HG02870 (cell line): ENCODE measurements at regions not wholly inside any gene's neighbourhood (a gene's known extent, or its start where the extent isn't known, plus 50 kb on each side); places are given as distances from the start of the nearest gene placed in this dataset.

Experiments used
- ATAC-seq: cut with Tn5 transposase; IDR thresholded peaks from one replicate; pipeline ENCODE4 v1.9.1; 2021; ENCODE audit warnings: mild to moderate bottlenecking, moderate library complexity; ENCODE audit not compliant: unreplicated experiment

DNA sequence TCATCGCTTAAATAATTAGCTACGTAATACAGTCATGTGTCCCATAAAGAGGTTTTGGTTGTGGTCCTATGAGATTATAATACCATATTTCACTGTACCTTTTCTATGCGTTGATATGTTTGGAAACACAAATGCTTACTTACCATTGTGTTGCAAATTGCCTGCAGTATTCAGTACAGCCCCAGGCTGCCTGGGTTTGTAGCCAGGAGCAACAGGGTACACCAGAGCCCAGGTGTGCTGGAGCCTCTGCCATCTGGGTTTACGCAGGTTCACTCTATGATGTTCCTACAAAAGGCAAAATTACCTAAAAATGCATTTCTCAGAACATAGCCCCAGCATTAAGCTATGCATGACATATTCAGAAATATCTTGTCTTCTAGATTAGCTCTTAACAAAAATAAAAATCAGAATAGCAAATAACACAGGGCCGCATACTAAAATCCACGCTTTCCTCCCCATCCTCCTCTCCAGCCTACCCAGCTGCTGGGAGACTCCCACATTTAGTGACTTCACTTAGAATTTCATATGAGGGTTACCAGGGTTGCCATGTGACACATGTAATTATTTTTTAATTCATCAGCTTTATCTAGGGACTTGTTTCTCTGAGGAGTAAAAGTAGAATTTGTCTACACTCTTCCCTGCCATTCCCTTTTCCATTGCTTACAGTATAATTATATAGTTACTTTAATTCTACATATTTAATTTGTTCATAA lies 559.0 kb upstream of the ADARB2 start:
- no peak for ATAC-seq

DNA sequence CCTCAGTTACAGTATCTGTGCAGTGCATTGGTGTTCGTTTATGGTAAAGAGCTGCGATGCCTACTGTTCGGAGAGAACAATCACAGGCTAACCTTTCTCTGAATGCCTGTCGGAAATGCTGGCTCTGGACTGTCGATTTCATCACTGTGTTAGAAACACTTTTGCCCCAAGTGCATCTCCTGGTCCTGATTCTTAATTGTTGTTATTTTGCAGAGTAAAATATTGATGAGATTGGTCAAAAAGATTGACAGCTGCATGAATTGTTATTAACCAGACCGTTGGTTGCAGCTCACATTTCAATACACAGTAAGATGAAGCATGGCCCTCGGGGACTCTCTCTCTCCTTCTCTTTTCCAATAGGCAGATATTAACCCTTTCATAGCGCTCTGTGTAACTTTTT lies 557.4 kb upstream of the ADARB2 start:
- ATAC-seq, result no peak

DNA sequence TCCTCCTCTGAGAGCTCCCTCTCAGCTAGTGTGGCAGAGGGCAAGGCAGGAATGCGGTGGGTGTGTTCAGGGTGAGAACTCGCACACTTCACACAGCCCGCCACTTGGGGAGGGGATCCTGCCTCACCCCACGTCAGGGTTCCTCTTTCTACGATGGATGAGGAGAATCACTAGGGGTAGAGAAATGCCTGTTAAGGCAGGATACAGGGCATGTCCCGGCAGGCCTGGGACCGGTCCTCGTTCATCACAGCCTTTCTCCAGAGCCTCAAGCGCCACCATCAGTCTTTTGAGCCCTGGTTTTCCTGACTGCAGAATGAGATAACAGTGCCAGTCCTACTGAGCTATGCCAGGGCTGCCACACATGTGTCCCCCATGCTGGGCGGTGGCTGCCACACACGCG lies 546.7 kb upstream of the ADARB2 start:
- ATAC-seq, result no peak

DNA sequence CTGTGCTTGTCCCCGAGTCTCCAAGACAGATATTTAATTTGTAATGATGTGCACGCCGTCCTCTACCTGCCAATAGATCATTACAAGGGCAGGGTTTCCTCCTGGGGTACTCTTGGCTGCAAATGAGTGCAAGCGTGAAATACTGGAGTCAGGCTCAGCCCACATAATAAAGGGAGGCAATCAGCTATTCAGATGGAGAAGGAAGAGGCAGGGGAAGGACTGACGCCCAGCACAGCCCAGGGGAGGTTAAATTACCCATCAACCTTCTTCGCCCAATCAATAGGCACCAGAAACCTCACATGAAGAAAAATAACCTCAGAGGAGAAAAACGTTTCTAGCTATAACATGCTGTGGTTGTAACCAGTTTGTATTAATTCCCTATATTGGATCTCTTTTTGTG lies 544.9 kb upstream of the ADARB2 start:
- ATAC-seq, result no peak

DNA sequence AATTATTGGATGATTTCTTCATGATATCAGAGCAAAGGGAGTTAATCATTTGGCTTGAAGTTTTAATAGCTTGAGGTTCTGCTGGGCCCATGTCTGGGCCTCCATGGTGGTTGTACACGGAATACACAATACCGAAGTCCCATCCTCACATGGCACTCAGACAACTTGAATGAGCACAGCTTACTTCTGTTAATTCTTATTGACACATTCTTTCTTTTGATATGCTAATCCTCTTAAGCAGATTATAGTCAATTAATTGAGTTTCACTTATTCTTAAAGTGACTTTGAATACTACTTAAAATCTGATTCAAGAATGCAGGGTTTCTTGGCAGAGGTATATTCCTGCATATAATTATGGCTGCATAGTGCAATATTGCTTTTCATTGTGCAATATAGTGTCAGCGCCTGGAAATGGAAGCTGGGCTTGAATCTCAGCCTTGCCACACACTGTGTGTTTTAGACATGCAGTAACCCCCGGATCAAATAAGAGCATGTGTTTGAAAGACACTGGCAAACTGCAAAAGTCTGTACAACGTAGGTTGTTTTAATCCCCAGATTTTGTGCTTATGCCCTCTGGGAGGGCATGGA lies 543.5 kb upstream of the ADARB2 start:
- no peak for ATAC-seq

DNA sequence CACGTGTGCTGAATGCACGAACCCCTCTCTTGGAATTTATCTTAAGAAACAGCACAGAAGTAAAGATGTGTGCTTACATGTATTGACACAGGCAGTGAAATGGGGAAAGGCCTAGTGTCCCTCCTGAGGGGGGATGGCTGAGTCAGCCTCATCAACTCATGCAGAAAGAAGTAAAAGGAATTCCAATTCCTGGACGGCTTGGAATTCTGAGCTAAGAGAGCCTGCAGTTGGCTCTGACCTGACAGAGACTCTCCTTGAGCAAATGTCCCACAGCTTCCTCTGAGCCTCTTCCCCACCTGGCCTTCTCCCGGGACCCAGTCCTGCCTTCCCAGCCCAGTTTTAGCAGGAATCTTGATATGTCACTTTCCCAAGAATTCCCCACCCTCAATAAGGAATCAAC lies 542.4 kb upstream of the ADARB2 start:
- no peak for ATAC-seq

DNA sequence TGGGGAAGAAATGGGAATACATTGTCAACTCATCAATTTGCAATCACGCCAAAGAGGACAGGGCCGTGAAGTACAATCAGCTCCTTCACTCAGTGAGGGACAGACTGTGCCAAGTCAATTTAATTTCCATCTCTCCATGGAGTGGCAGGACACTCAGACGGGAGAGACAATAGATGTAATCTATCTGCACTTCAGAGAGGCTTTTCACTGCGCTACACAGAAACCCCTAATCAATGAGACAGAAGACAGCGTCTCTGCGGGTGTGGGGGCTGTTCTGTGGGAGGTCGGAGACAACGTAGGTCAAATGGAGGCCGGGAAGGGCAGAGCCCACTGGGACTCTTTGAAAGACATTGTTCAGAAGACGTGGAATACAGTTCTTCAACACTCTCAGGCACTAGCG lies 541.0 kb upstream of the ADARB2 start:
- no peak for ATAC-seq

DNA sequence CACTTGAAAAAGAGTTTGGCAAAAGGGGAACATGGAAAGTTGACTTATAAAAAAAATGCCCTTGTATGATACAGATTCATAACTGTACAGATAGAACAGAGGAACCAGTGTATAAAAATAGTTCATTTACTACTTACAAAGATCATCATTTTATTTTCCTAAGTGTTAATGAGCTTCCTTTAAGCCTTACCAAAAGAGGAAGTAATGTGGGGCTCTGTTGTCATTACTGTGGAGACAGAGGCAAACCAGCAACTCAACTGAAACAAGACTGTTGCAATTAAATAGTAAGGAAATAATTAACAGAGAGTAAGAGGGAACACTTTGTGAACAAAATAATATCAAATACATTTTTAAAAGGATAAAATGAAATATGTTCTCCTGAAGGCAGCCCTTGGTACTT lies 526.2 kb upstream of the ADARB2 start:
- ATAC-seq, result no peak

DNA sequence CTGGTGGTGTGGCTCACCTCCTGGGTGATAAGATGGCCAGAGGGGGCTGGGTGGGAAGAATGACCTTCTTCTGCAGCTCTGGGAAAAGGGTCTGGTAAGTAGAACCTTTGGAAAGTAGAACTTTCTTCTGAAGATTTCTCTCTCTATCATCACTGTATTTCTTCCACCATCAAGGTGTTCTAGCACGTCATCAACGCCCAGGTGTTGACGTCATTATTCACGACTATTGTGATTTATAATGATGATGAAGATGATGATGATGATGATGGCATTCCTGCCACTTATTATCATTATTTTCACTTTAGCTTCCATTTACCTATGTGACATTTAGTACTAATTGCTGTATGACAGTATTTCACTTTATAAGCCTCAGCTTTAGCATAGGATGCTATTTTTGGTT lies 525.6 kb upstream of the ADARB2 start:
- no peak for ATAC-seq

DNA sequence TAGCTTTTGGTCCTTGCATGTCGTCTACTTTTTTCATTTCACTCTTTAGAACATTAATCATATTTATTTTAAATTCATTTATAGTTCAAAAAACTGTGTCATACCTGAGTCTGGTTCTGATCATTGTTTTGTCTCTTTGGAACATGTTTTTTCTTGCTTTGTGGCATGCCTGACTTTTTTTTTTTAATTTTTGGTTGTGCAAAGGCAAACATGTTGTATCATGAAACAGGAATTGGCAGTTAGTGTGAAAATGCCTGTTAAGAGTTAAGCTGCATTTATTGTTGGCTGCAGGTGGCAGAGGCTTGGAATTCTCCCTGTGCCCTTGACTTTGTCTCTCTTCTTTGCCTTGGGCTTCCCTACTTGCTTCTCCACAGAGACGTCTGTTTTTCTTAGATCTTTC lies 525.0 kb upstream of the ADARB2 start:
- no peak for ATAC-seq

DNA sequence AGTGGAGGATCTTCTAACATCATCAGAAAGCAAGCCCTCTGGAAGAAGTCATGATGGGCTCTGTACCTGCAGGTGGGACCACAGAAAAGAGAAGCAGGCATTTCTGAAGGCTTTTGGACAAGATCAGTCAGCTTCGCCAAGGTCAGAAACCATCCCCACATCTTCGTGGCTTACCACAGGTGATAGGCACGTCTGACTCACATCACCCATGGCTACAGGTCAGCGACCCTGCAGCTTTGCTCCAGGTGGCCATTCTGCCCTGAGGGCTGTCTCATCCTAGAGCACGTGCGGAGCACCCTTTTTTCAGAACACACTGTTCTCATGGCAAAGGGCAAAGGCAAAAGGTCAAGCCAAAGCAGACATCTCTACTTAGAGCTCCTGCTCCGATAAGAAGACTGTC lies 518.9 kb upstream of the ADARB2 start:
- ATAC-seq, result no peak

DNA sequence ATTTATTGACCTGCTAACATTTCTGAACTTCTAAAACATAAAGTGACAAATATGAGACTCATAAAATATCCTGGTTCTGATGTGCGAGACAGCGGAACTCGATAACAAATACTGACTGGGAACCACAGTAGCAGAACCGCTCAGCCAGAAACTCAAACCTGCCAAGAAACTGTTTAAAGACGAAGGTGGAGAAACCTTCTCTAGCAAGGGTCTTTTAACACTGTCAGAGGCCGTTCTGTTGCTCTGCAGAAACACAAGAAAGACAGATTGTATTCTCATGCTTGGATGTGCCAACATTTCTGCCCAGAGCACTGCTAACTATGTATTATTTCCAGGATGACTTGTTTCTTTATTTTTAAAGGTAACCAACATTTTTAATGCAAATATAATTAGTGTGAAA lies 514.8 kb upstream of the ADARB2 start:
- ATAC-seq, result no peak

DNA sequence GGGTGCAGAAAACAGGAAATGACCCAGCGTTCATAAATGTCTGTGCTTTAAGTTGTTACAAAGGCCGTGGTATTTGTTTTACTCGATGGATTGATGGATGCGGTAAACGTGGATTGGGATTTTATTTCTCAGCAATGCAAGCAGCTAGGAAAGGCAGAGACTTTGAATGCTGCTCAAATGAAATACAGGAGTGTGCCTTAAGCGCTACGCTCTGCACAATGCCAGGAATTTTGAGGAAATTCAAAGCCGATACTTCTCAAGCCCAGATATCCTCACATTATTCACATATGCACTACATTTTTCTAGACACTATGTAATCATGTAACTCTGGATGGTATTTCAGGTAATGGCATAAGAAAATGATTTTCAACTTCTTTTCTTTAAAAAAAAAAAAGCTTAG lies 514.3 kb upstream of the ADARB2 start:
- ATAC-seq, result no peak

DNA sequence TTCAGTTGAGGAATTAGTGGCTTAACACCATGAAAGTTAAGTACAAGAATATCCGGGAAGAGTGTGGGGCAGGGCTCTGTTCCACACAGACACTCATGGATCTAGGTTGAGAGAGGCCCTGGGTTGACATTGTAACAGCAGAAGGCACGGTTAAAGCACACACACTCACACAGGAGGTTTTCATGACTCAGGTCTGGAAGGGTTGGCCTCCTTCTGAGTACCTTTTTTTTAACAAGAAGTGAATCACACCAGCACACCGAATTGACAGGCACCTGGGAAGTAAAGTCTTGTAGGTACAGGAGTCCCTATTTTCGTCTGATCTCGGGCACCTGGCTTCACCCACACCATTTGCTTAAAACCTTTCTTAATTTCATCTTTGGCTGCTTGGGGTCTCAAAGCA lies 509.4 kb upstream of the ADARB2 start:
- no peak for ATAC-seq

DNA sequence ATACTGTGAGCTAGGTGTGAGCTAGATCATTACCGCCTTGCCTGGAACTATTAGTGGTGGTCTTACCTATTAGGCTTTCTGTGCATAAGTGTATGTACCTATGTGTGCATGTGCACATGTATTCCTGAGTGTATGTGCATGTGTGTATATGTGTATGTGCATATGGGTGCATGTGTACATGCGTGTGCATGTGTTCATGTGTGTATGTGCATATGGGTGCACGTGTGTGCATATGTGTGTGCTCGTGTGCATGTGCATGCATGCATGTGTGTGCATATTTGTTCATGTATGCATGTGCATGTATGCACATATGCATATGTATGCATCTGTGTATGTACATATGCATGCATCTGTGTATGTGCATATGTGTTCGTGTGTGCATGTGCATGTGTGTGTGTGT lies 508.3 kb upstream of the ADARB2 start:
- no peak for ATAC-seq

DNA sequence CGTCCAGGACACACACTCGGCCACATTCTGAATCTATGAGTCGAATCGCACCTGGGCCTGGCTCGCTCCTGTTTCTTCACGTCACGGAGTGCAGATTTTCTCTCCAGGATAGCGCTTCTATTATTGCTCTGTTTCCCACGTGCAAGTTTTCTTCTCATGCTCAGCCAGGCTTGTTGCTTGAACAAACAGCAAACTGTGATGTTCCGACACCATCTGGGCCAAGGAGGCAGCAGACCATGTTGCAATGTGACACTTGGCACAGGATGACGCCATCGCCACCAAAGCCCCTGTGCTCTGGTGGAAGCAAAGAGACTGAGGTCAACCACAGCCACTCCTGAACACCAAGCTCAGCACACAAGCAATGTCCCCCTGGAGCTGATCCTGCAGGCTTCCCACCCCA lies 507.1 kb upstream of the ADARB2 start:
- ATAC-seq, result no peak

DNA sequence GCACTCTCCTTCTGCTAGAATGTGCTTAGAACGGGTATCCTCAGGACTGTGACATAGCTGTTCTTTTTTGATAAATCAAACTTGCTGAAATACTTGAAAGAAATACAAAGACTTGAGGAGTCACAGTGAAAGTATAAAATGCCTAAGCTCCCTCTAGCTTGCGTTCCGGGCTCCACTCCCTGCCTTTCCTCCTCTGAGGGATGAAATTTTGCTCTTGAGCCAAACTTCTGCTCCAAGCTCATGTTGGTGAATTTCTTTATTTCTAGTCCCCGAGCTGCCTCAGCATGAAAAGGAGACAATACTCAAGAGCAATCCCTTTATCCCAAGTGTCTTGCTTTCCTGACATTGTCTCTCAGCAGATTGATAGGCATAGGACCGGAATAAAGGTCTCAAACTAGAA lies 499.6 kb upstream of the ADARB2 start:
- ATAC-seq, result no peak

DNA sequence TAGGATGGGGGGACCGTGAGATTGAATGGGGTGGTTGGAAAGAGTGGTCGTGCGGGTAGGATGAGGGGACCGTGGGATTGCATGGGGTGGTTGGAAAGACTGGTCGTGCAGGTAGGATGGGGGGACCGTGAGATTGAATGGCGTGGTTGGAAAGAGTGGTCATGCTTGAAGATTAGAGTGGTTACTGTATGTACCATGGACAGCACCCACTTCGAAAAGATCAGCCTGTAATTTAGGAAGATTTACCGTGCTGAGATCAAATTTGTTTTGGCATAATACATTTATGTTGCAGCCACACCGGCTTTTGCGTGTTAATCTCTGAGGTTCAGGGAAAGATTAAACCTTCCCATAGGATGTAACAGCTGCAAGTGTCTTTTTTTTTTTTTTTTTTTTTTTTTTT lies 495.2 kb upstream of the ADARB2 start:
- no peak for ATAC-seq

DNA sequence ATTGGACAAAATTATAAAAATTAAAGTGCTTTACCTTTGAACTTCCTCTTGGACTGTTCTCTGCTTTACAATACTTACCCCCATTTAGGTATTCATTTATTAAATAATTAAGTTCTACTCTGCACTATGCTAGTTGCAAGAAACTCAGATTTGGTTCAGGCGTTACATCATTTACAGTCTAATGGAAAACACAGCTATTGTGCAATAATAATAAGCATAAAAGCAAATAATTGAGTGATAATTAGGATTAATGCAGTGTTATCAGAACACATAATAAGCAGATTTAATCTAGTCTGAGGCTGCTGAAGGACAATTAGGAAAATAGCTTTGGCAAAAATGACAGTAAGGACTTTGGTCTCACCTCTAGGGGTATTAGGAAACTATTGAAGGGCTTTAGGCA lies 493.2 kb upstream of the ADARB2 start:
- ATAC-seq, result no peak

DNA sequence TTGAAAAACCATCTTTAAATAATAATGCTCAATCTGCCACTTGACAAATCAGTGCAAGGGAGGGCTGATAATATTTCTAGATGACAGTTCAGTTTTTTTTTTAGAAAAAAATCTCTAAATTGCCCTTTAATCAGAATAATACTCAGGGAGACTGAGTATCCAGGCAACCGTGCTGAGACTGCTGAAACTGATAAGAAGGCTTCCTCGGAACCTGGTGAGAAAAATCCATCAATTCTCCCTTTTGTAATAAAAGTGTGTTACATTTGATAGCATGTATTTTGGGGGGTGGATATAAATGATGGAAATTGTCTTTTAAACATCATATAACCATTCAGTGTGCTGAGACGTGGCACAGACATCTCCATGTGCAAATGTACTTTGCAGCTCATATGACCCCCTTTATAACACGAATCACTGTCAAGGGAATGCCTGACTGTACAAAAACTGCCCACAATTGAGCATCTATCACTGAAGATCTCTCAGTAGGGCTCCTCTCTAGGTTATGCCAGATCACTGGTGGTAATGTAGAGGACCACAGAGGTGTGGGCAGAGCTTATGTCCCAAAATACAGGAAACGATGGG lies 491.1 kb upstream of the ADARB2 start:
- no peak for ATAC-seq

DNA sequence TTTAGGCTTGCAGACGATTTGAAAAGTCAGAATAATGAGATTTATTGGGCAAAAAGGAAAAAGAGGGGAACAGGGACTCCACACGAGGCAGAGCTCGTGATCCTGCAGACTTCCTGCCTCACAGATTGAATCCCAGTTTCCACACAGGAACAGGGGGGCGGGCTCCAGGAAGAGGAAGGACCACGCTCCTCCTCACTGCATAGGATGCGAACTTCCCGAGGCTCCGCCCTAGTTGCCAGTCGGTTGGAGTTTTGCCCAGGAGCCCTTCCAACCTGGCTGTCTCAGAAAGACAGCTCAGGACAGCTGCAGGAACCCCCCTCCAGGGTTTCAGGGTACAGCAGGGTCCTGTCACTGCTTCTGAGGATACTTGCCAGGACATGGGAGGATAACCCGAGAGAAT lies 488.3 kb upstream of the ADARB2 start:
- ATAC-seq, result no peak

DNA sequence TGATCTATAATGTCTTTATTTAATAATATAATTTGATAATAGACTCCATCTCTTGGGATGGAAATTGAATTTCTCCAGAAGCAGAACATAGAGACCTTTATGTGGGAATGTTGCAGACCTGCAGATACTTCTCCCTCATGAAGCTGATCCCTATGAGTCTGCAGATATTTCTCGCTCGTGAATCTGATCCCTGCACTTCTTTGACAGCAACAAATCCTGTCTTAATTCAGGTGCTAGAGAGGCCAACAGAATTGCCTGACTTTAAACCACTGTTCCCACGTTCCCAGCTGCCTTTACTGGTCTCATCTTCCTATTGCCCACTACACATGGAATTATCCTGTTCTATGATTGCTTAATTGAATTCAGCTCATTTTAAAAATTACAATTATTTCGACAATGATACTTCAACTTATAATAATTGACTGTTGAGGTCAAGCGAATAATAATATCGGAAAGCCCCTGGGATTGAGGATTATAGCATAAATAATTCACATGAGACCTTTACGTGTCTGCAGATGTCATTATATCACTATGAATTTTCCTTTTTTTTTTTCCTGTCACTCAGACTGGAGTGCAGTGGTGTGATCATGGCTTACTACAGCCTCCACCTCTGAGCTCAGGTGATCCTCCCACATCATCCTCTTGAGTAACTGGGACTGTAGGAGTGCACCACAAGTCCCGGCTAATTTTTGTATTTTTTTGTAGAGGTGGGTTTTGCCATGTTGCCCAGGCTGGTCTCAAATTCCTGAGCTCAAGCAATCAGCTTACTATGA lies 486.4 kb upstream of the ADARB2 start:
- ATAC-seq, result no peak
